VCaP (cell line): ENCODE measurements at regions not wholly inside any gene's neighbourhood (a gene's known extent, or its start where the extent isn't known, plus 50 kb on each side); places are given as distances from the start of the nearest gene placed in this dataset.
A peak's percentile ranks its signal among the peaks of the same experiment; 100 is the strongest.

ENCODE experiments used
- H3K27ac ChIP-seq: fragments of 450-650 bp; 2 replicates; pipeline ENCODE4 v1.5.1; 2017
- TF ChIP-seq, protein P1 (sequence below): fragments of 450-650 bp; conservative IDR thresholded peaks from 2 replicates; pipeline ENCODE4 v1.5.1; 2017; ENCODE audit warnings: mild to moderate bottlenecking, moderate library complexity

DNA sequence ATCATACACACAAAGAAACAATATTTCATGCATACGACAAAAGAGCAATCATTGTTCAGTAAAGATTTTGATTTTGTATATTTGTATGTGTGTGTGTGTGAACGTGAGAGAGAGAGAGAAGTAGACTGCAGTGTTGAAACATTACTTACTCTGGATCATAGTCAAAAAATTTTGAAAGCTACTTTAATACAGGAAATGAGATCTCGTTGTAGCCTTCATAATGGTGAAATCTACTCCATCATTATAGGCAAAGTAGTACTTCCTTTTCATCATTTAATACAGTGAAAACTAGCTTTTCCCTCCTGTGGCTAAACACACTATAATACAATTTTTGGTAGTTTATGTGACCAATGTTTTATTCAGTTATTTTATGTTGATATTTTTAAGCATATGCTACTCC lies 1427.7 kb upstream of the C9orf72 start:
- TF ChIP-seq, protein P1, sequence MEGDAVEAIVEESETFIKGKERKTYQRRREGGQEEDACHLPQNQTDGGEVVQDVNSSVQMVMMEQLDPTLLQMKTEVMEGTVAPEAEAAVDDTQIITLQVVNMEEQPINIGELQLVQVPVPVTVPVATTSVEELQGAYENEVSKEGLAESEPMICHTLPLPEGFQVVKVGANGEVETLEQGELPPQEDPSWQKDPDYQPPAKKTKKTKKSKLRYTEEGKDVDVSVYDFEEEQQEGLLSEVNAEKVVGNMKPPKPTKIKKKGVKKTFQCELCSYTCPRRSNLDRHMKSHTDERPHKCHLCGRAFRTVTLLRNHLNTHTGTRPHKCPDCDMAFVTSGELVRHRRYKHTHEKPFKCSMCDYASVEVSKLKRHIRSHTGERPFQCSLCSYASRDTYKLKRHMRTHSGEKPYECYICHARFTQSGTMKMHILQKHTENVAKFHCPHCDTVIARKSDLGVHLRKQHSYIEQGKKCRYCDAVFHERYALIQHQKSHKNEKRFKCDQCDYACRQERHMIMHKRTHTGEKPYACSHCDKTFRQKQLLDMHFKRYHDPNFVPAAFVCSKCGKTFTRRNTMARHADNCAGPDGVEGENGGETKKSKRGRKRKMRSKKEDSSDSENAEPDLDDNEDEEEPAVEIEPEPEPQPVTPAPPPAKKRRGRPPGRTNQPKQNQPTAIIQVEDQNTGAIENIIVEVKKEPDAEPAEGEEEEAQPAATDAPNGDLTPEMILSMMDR, result no peak
- H3K27ac ChIP-seq, result no peak overlapping the region

DNA sequence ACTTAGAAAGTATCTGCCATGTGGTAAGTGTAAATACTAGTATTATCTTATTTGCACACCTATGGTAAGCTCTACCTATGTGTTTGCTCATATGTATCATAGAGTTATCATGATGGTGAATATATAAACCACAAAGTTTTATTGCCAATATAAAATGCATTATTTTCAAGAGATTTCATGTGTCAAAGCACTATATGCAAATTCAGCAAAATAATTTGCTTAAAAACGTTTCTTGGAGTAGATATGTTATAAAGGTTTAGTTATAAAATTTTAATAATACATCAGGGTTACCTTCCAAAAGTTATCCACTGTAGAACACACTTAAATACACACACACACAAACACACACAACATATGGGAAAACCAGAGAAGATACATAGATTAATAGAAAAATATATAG lies 1431.7 kb upstream of the C9orf72 start:
- TF ChIP-seq, protein P1, result no peak
- no peak overlapping the region for H3K27ac ChIP-seq

DNA sequence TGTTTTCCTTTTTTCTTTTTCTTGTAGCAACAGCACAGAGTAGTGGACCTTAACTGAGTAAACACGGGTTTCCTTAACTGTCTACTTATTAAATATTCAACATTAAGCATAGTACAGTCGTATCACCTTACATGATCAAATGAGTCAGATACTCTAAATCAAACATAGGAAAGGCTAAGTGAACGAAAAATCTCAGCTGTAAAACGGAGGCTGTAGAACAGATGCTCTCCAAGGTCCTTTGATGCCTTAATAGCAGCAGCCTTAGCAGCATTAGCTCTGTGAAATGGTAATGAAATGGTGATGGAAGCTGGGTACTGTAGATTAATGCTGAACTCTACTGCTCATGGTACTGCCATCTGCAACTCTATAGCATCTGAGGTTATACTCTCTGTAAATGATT lies 1433.3 kb upstream of the C9orf72 start:
- TF ChIP-seq, protein P1, result no peak
- H3K27ac ChIP-seq, result peak overlapping the region; percentile 12; the same call in 1 of the 2 replicates

DNA sequence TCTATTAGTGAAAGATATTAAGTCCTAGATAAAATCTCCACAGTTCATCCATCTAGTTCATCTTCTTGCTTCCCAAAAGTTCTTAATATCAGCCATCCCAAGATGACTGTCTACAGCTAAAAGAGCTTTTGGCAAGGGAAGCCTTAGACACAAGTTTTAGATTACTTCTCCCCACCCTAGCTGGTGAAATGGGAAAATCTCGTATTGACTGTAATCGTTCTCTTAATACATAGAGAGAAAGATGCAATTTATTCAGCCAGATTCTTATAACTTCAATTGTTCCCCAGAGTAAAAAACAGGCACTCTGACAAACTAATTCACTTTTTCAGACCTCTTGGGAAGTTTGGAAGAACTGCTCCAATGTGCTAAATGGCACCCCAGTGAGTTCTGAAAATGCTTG lies 1439.6 kb upstream of the C9orf72 start:
- no peak overlapping the region for H3K27ac ChIP-seq
- TF ChIP-seq, protein P1, result no peak

DNA sequence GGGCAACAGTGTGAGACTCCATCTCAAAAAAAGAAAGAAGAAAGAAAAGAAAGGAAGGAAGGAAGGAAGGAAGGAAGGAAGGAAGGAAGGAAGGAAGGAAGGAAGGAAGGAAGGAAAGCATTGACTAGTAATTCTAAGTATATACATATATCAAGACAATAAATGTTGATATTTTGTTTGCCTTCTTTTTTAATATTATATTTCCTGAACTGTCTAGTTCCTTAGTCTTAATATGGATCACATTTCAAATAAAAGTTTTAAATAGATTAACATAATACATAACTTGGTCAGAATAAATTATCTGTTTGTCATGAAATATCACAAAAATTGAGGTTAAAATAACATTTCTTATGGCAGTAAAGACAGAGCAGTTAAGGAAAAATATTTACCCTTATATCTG lies 1448.4 kb upstream of the C9orf72 start:
- H3K27ac ChIP-seq, result no peak overlapping the region
- TF ChIP-seq, protein P1, result no peak

DNA sequence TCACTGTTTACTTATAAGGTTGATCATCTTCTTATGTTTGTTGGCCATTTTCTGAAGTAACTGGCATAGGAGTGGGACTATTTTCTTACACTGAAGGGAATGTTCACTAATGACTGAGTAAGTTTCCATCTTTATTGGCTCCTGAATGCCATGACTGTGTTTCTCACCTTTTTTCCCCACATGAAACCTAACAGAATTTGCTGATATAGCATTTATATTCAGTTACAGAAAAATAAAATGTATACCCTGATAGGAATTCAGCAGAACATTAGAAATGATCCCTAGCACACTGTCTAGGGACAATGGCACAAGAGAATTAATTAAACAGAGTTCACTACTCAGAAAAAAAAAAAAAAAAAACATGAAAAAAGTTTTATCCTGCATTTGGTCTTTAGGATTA lies 1465.1 kb upstream of the C9orf72 start:
- TF ChIP-seq, protein P1, result no peak
- H3K27ac ChIP-seq, result no peak overlapping the region

DNA sequence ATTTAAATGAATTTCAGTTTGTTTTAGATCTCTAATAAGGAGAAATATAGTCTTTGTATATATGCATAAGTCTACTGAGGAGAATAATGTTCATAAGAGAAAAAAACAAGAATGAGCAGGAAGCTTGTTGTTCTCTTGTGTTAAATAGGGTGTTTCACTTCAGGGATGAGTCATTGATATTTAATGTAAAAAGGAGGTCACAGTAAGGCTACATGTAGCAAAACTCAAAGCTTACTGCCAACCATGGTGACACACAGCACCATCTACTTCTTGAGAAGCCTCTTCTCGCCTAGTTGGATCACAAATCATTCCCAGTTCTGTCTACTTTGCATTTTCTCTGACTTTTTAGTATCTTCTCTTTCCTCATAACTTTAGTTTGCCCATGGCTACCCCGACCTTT lies 1466.0 kb upstream of the C9orf72 start:
- TF ChIP-seq, protein P1, result no peak
- no peak overlapping the region for H3K27ac ChIP-seq

DNA sequence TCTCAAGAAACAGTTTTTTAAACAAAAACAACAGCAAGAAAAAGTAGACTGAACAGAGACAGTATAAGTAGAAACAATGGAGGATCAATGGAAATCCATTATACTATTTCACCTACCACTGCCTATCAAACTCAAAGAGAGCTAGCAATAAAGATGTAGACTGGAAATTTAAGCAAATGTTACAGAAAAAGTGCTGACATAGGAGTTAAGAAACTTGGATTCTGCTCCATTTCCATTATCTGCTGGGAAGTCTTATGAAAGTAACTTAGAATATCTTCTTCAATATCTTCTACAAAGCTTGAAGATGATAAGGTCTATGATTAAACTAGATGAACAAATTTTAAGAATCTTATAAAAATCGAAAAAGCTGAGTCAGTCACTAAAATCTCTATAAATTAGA lies 1469.8 kb upstream of the C9orf72 start:
- H3K27ac ChIP-seq, result no peak overlapping the region
- TF ChIP-seq, protein P1, result no peak
